ENCODE measurements at regions not wholly inside any gene's neighbourhood (a gene's known extent, or its start where the extent isn't known, plus 50 kb on each side); places are given as distances from the start of the nearest gene placed in this dataset.
"Not testable (repeated sequence)": the region's sequence is repeated elsewhere in the genome, so short reads cannot be mapped to it uniquely, and the experiment has no call there.

DNA sequence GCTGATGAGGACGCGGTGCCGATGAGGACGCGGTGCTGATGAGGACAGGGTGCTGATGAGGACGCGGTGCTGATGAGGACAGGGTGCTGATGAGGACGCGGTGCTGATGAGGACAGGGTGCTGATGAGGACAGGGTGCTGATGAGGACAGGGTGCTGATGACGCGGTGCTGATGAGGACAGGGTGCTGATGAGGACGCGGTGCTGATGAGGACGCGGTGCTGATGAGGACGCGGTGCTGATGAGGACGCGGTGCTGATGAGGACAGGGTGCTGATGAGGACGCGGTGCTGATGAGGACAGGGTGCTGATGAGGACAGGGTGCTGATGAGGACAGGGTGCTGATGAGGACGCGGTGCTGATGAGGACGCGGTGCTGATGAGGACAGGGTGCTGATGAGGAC lies 399.3 kb downstream of the SMOC2 start:
- TF ChIP-seq CTCF, POLR2A, EP300 (IDR thresholded peaks at IDR 0.05): not testable (repeated sequence)

Measured in stomach (tissue), 4 donors.